T-helper 1 cell (primary cell): ENCODE measurements at regions not wholly inside any gene's neighbourhood (a gene's known extent, or its start where the extent isn't known, plus 50 kb on each side); places are given as distances from the start of the nearest gene placed in this dataset.
"Not testable (repeated sequence)": the region's sequence is repeated elsewhere in the genome, so short reads cannot be mapped to it uniquely, and the experiment has no call there.

Experiments
- DNase-seq, 5 donors: peaks; one replicate each; pipeline ENCODE4 v3.0.0-alpha.2; 2012 to 2020

DNA sequence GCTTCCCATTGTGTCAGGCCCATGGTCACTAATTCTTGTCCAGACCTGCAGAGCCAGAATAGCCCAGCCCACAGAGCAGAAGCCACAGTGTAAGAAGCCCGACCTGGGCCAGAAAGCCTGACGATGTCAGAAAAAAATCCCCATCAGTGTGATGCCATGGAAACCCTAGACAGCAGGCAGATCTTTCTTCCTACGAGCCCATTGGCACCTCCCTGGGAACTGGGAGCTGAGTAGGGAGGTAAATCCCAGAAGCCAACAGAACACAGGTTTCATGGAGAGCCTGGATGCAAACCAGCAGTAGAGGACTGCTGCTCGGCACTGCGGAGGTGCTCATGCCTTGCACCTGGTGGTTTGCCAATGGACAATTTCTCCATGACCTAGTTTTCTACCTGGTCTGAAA is 82.2 kb upstream of the SLC22A16 start:
- DNase-seq = no peak

- no peak for DNase-seq
Measured at GRCh38 chr6:110557199-110557598, 80.8 kb upstream of the SLC22A16 start.

DNA sequence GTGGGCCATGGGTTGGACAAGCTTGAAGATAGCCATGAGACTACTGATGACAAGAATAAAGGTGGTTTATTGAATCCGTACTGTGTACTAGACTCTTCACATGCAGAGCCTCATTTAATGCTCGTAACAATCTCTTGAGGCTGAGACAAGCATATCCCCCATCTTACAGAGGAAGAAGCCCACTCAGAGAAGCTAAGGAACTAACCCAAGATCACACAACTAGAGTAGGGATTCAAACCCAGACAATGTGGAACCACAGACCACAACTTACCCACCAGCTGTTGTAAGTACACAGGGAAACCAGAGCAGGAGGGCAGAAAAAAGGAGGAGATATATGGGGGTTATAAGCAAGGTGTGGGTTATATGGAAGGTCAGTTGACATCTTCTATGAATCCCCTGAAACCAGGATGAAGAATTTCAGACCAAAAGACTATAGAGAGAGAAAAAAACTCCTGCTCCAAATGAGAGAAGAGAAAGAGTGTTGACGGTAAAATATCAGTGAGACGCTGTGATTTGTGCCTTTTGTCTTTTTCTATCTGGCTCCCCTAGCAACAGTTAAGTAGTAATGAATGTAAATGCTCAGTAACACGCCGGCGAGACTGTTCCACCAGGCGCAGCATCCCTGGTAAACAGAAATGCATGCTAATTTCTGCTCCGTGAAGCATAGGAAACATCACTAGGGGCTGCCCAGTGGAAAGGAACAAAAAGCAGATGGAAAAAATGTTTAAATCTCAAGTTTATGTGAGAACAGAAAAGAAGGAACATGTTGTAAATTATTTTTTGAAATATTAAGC is 80.1 kb upstream of the SLC22A16 start:
- DNase-seq = no peak

DNA sequence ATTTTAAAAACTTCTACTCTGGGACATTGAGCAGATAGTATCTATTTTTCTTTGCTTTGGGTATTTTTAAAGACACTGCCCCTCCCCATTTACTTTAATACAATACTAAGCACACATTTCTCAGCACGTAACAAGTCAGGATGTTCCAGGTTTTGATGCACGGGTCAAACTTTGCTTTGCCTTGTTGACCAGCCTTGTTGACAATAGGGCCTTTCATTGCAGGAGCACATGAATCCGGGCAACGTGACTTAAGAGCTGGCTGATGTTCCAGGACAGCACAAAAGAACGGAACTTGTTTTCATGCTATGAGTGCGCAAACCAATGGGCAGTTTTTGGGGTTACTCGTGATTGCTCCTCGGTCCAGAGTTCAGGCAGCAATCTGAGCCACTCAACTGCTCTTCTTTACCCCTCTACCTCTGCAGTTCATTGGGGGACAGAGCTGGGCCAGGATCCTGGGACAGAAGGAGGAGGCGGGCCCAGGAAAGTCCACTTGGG is 78.6 kb upstream of the SLC22A16 start:
- DNase-seq = no peak

DNA sequence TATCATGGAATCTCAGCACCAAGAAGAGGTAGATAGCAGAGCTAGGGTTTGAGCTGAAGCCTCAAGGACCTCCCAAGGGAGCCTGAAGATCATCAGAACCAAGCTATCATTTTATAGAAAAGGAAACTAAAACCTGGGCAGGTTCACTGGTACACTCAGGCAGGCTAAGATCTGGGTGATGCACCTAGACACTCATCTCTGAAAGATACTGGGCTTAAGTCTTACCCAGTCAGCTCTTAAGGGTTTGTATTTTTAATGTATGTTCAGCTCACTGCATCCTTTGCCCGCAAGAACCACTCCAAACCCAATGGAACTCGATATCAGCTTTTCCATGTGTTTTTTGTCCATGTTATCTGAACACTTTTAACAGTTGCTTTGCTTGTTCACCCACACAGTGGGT is 78.0 kb upstream of the SLC22A16 start:
- no peak for DNase-seq

GRCh38 chr6:110552901-110553641 is 76.7 kb upstream of the SLC22A16 start:
- DNase-seq = no peak

DNA sequence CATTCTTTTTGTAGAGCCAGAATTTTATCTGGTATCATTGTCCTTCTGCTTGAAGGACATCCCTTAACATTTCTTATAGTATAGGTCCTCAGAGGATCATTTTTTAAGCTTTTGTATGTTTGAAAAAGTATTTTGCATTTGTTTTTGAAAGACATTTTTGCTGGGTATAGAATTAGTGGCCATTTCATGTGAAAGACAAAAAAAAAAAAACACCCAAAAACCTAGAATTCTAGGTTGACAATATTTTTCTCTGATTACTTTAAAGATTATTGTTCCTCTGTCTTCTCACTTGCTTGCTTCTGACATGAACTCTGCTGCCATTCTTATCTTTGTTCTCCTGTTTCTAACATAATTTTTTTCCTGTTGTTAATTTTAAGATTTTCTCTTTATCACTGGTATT is 75.7 kb upstream of the SLC22A16 start:
- DNase-seq = no peak

GRCh38 chr6:110551088-110551487 is 74.7 kb upstream of the SLC22A16 start:
- no peak for DNase-seq

- no peak for DNase-seq
Measured at GRCh38 chr6:110550353-110550752, 73.9 kb upstream of the SLC22A16 start.

- no peak for DNase-seq
Measured at GRCh38 chr6:110549277-110549676, 72.9 kb upstream of the SLC22A16 start.

DNA sequence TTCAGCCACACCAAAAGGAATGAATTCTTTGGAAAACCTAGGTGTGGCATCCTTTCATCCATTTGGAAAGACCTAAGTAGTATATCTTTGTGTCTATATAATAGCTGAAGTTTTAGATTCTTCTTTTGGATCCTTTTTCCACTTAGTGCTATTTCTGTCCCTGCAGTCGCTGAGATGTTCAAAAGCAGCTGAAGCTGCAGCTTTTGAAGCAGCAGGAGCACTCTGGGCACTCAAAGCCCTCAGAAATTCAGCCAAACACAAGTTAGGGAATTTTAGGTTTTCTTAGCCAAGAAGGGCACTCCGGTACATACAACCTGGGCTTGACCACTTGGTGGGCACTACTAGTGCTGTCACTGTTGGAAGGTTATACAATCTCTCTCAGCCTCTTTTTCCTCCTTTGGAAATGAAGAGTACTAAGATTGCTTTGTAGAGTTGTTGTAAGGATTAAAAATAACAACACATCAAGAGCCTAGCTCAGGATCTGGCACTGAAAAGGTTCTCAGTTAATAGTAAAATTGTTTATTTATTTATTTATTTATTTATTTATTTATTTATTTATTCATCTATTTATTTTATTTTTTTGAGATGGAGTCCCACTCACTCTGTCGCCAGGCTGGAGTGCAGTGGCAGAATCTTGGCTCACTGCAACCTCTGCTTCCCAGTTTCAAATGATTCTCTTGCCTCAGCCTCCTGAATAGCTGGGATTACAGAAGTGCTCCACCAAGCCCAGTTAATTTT is 71.9 kb upstream of the SLC22A16 start:
- DNase-seq = no peak

DNA sequence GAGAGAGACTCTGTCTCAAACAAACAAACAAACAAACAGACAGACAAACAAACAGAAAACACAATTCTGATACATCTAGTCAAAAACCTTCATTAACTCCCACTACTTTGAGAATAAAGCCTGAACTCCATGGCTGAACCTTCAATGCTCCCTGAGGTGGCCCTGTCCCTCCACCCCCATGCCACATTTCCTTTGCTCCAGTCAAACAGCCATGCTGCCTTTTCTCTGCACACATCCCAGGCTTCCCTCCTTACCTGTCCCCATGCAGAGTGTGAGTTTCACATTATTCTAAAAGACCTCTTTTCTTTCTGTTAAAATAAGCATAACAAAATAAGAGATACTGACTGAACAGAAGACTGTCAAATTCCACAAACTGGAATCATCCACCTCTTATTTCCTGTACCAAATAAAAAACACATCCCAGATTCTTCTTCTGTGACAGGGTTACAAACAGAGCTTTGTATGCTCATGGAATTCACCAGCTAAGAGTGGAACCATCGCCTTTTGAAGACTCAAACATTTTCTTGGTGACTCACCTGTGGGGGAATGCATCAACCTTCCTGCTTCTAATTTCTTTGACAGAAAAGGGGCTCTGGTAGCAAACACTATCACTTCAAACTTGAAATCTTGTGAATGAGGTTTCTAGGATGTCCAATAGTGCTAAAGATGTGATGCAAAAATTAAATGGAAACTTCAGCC is 71.0 kb upstream of the SLC22A16 start:
- DNase-seq = no peak

DNA sequence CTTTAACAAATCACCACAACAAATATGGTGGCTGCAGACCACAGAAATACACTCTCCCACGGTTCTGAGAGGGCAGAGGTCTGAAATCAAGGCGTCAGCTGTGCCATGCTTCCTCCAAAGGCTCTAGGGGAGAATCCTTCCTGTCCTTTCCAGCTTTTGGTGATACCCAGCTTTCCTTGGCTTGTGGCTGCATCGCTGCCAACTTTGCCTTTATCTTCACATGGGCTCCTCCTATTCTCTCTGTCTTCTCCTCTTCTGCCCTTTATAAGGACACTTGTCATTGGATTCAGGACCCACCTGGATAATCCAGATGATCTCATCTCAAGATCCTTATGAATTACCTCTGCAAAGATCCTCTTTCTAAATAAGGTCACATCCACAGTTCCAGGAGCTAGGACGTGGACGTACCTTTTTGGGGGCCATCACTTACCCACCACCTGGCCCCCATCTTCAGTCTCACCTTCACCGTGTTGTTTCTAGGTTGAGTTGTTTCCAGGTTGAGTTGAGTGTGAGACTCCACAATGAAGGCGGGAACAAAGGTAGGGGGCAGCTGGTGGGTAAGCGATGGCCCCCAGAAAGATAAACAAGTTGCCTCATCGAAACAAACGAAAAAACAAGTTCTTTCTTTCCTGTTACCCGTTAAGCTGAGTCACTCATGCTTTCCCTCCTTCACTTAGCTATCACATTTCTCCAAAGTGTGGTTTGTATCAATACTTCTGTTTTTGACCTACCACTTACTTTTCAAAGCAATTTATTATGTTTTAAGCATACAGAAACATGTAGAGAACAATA is 68.9 kb upstream of the SLC22A16 start:
- DNase-seq = no peak

DNA sequence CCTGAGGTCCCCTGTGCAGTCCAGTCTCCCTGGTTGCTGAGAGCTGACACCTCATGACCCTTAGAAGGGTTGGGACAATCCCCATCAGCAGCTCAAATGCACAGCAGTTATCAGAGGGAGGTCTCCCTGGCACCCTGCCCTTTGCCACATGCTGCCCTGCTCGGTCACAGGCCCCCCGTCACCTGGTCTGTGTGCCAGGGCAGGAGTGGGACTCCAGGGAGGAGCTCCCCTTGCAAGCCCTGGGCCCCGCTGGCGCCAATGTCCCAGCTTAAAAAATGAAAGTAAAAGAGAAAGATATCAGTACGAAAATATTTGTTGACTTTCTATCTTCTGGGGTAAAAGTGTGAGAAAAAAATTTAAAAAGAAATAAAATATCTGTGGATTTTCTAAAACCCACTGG is 68.1 kb upstream of the SLC22A16 start:
- DNase-seq = no peak

DNA sequence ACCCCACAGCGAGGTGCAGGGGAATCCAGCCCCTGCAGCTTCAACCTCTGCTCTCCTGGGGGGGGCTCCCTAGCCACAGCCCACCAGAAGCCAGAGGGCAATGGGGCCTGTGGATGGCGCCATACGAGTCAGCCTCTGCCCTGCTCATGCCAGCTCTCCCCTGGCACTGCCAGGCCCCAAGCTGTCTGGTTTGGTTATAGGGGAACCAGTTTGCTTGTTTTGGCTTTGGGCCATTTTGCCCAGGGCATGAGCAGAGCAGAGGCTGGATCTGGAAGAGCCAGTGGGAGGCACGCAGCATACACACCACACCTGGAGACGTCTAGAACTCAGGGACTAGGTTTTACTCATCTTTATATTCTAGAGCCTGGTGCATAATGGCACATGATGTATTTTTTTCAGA is 66.7 kb upstream of the SLC22A16 start:
- no peak for DNase-seq

- DNase-seq = no peak
Measured at GRCh38 chr6:110542311-110543024, 66.1 kb upstream of the SLC22A16 start.

- no peak for DNase-seq
Measured at GRCh38 chr6:110541701-110542309, 65.4 kb upstream of the SLC22A16 start.

DNA sequence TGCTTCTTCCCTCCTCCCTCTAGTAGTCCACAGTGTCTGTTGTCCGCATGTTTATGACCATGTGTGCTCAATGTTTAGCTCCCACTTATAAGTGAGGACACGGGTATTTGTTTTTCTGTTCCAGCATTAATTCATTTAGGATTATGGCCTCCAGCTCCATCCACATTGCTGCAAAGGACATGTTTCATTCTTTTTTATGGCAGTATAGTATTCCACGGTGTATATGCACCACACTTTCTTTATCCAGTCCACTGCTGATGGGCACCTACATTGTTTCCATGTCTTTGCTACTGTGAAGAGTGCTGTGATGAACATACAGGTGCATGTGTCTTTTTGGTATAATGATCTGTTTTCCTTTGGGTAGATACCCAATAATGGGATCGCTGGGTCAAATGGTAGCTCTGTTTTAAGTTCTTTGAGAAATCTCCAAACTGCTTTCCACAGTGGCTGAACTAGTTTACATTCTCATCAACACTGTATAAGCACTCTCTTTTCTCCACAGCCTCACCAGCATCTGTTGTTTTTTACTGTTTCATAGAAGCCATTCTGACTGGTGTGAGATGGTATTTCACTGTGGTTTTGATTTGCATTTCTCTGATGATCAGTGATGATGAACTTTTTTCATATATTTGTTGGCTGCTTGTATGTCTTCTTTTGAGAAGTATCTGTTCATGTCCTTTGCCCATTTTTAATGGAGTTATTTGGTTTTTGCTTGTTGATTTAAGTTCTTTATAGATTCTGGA is 63.0 kb upstream of the SLC22A16 start:
- DNase-seq = not testable (repeated sequence)

DNA sequence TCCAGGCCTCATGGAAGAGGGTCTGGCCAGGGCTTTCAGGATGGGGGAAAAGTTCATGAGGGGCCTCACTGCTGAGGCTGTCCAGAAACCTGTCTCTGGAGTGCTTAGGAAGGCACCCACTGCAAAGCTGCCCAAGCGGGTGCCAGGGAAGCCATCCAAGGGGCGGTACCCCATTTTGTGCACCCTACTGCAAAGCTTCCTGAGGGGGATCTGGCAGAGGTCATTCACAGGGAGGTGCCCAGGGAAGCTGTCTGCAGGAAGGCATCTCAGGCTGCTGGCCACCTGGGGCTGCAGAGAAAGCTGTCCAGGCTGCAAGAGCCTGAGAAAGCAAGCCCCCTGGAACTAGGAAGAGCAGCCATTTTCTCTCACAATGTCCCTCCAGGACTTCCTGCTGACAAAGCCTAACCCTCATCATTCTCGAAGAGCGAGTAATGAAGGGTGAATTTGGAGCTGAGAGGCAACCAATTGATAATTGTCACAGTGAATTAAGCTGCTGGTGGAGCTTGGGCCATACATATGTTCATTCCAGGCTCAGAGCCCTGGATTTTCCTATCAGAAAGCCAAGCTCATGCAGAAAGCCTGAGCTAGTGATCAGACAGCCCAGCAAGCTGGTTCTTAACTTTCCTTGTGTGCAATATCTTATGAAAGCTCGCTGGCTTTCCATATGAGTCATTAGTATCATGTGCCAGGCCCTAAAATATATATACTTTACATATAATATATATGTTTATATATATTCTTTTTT is 62.2 kb upstream of the SLC22A16 start:
- no peak for DNase-seq
